ENCODE measurements at regions not wholly inside any gene's neighbourhood (a gene's known extent, or its start where the extent isn't known, plus 50 kb on each side); places are given as distances from the start of the nearest gene placed in this dataset.

- CTCF ChIA-PET = no interaction called here
- TF ChIP-seq EZH2 (IDR thresholded peaks at IDR 0.05; ENCODE audit: borderline replicate concordance, low read depth, low read length, severe bottlenecking) = no peak
- TF ChIP-seq JUN (IDR thresholded peaks at IDR 0.05; ENCODE audit: borderline replicate concordance, insufficient read depth, insufficient read length, low read depth) = no peak
- TF ChIP-seq POLR2AphosphoS5 (IDR thresholded peaks at IDR 0.05; ENCODE audit: insufficient read depth, low read depth, low read length) = no peak
- no peak for TF ChIP-seq FOS (IDR thresholded peaks at IDR 0.05; ENCODE audit: borderline replicate concordance, insufficient read depth, low read length)
- TF ChIP-seq POLR2A (IDR thresholded peaks at IDR 0.05; ENCODE audit: low read depth, low read length) = no peak
- TF ChIP-seq MYC (IDR thresholded peaks at IDR 0.05; ENCODE audit: low read depth, low read length) = no peak
- no peak for TF ChIP-seq CTCF (IDR thresholded peaks at IDR 0.05; ENCODE audit: extremely low read depth in 1 of 2, insufficient read depth in 1 of 2, low read depth in 1 of 2, low read length in 2 of 2)
- TF ChIP-seq GATA2 (IDR thresholded peaks at IDR 0.05; ENCODE audit: insufficient read depth, insufficient read length, low read depth, low read length) = no peak
- TF ChIP-seq, protein P1, sequence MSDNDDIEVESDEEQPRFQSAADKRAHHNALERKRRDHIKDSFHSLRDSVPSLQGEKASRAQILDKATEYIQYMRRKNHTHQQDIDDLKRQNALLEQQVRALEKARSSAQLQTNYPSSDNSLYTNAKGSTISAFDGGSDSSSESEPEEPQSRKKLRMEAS (IDR thresholded peaks at IDR 0.05; ENCODE audit: insufficient read depth, insufficient read length) = no peak
- FAIRE-seq = no peak
- intact Hi-C loops (cut with micrococcal nuclease) (no loop called here), dilution Hi-C loops (cut with MboI; ENCODE audit: extremely low pct_ligation_motif_present, low sequenced_read_pairs) (no loop called here)
- no peaks in the 10 kb centered on the region for H3K4me1 ChIP-seq (ENCODE audit: control insufficient read depth, extremely low read depth, insufficient read depth, low read length)
- H3K27me3 ChIP-seq (ENCODE audit: control insufficient read depth in 2 of 2, insufficient read depth in 2 of 2, low read length in 2 of 2) = no peaks in the 10 kb centered on the region
- no peak overlapping the region for H3K4me2 ChIP-seq (ENCODE audit: insufficient read depth, low read length)
- H3K9me1 ChIP-seq (replicated peaks; ENCODE audit: control insufficient read depth, extremely low read depth, insufficient read depth, low read length) = no peaks in the 10 kb centered on the region
- H2AFZ ChIP-seq (ENCODE audit: low read depth, low read length) = no peak overlapping the region
- H3K27ac ChIP-seq (ENCODE audit: insufficient read depth, low read depth, low read length) = no peak overlapping the region
- no peaks in the 10 kb centered on the region for H3K9me3 ChIP-seq (replicated peaks; ENCODE audit: control insufficient read depth, insufficient read depth, low read length)
- no peak overlapping the region for H3K4me3 ChIP-seq (replicated peaks in 1 of 3; ENCODE audit: insufficient read depth in 1 of 3, low read depth in 1 of 3, low read length in 3 of 3)
- H3K36me3 ChIP-seq (ENCODE audit: control insufficient read depth in 2 of 2, extremely low read depth in 1 of 2, insufficient read depth in 2 of 2, low read length in 2 of 2) = no peaks in the 10 kb centered on the region
- no peak overlapping the region for H3K9ac ChIP-seq (replicated peaks; ENCODE audit: extremely low read depth, insufficient read depth, low read length)
- no peaks in the 10 kb centered on the region for H3K79me2 ChIP-seq (ENCODE audit: control insufficient read depth, insufficient read depth, low read length)
- H4K20me1 ChIP-seq (replicated peaks; ENCODE audit: control insufficient read depth, extremely low read depth, insufficient read depth, low read length) = no peaks in the 10 kb centered on the region
- no TSS peak for BruUV-seq (replicated peaks)
- POLR2A ChIA-PET = no interaction called here
- DNase-seq (ENCODE audit: low read depth, low spot score) = no peak
Observed at GRCh38 chrX:45681891-45682290, 481.2 kb upstream of the DIPK2B start.
